Ovary (tissue), 3 donors: ENCODE measurements at regions not wholly inside any gene's neighbourhood (a gene's known extent, or its start where the extent isn't known, plus 50 kb on each side); places are given as distances from the start of the nearest gene placed in this dataset.

ENCODE experiments used
- CTCF ChIP-seq, 3 donors: fragments of 450-650 bp in 2 of 3; fragments of 200-600 bp in 1 of 3; IDR thresholded peaks; one replicate each; pipeline versions ENCODE4 v1.5.1 to v1.8.0; 2016 to 2022; ENCODE audit warnings: antibody characterized with exemption in 3 of 3, mild to moderate bottlenecking in 1 of 3
- EP300 ChIP-seq: sonication (generic); formaldehyde crosslinking; IDR thresholded peaks from one replicate; pipeline ENCODE4 v1.6.1; 2017; ENCODE audit warnings: antibody characterized with exemption
- POLR2A ChIP-seq: fragments of 450-650 bp; IDR thresholded peaks from one replicate; pipeline ENCODE4 v1.6.1; 2017; ENCODE audit warnings: antibody characterized with exemption, mild to moderate bottlenecking, moderate library complexity
- donor health status: DM: no; HTN: no; CAD: no.

GRCh38 chr6:138000941-138001340, 106.3 kb downstream of the PERP start:
- TF ChIP-seq CTCF (IDR thresholded peaks at IDR 0.05) (no peak), POLR2A (no peak), EP300 (no peak)
